Pancreas (tissue), 10 donors: ENCODE measurements at regions not wholly inside any gene's neighbourhood (a gene's known extent, or its start where the extent isn't known, plus 50 kb on each side); places are given as distances from the start of the nearest gene placed in this dataset.
A peak's percentile ranks its signal among the peaks of the same experiment; 100 is the strongest.
"Not testable (repeated sequence)": the region's sequence is repeated elsewhere in the genome, so short reads cannot be mapped to it uniquely, and the experiment has no call there.

ENCODE experiments used
- ATAC-seq, 4 donors: fragments of 200-7000 bp; cut with Tn5 transposase; one replicate each; pipeline versions ENCODE4 v1.8.0 to v1.9.1; 2020; ENCODE audit warnings: mild to moderate bottlenecking in 4 of 4, moderate library complexity in 4 of 4
- DNase-seq, 6 donors: peaks; one replicate each; pipeline ENCODE4 v3.0.0-alpha.2; 2020
- FAIRE-seq: peaks from 2 replicates; lab custom pipeline; 2012; peaks lifted over from hg19 to GRCh38; lab: Jason Lieb, UNC
- H3K27ac ChIP-seq, 4 donors: fragments of 200-600 bp; sonication (generic); 1 replicate in 3 of 4; 2 replicates in 1 of 4; pipeline versions ENCODE4 v1.5.0 to v1.8.0; 2020
- H3K27me3 ChIP-seq, 4 donors: fragments of 200-600 bp; one replicate each; pipeline ENCODE4 v1.8.0; 2021
- H3K36me3 ChIP-seq, 3 donors: fragments of 200-600 bp; sonication (generic) in 1 of 3; one replicate each; pipeline versions ENCODE4 v1.5.0 to v1.8.0; 2020 to 2021
- H3K4me1 ChIP-seq, 3 donors: fragments of 200-600 bp; one replicate each; pipeline ENCODE4 v1.8.0; 2021
- H3K4me3 ChIP-seq, 4 donors: fragments of 200-600 bp; sonication (generic) in 2 of 4; one replicate each; pipeline versions ENCODE4 v1.5.0 to v1.8.0; 2020 to 2021
- H3K9me3 ChIP-seq, 4 donors: fragments of 200-600 bp; one replicate each; pipeline ENCODE4 v1.8.0; 2021
- WGBS, 2 donors: extraction: QIAGEN DNeasy Blood & Tissue Kit; methylation state at CpG; one replicate each; pipeline ENCODE4 v1.1.7; 2013; 5-methylcytosine and 5-hydroxymethylcytosine counted together
- intact Hi-C, 3 donors: fragments of 100-400 bp; cut with DNase I; formaldehyde crosslinking; loops; one replicate each; pipeline versions ENCODE4 v1.11.1 to v1.14.2; 2022
- TF ChIP-seq, protein P1 (sequence below), 4 donors: fragments of 200-600 bp; sonication (generic) in 3 of 4; IDR thresholded peaks; one replicate each; pipeline versions ENCODE4 v1.5.0 to v1.8.0; 2021; ENCODE audit warnings: antibody characterized with exemption in 4 of 4
- donor health status: healthy with polysubstance abuse.
- donor health status: DM: no; HTN: no; CAD: no; lungs with moderate emphysema.
- donor health status: DM: no; HTN: no; CAD: no.
- donor health status: control.
- donor health status: control.
- donor health status: Bipolar disorder and iron deficiency.
- donor health status: DM: yes; HTN: yes; CAD: no.
- donor health status: DM: no; HTN: no; CAD: no.
- donor health status: DM: no; HTN: no; CAD: no.
- donor health status: DM: yes; HTN: yes; CAD: no.

GRCh38 chr13:107803822-107804495 is 411.4 kb downstream of the LIG4 start:
- DNase-seq (no peak), FAIRE-seq (no peak), ATAC-seq (no peak)
- Histone ChIP-seq H3K4me3 (no peak overlapping the region), H3K27ac (no peak overlapping the region), H3K27me3 (no peaks in the 10 kb centered on the region), H3K4me1 (no peaks in the 10 kb centered on the region), H3K9me3 (no peaks in the 10 kb centered on the region), H3K36me3 (no peaks in the 10 kb centered on the region)
- TF ChIP-seq, protein P1, sequence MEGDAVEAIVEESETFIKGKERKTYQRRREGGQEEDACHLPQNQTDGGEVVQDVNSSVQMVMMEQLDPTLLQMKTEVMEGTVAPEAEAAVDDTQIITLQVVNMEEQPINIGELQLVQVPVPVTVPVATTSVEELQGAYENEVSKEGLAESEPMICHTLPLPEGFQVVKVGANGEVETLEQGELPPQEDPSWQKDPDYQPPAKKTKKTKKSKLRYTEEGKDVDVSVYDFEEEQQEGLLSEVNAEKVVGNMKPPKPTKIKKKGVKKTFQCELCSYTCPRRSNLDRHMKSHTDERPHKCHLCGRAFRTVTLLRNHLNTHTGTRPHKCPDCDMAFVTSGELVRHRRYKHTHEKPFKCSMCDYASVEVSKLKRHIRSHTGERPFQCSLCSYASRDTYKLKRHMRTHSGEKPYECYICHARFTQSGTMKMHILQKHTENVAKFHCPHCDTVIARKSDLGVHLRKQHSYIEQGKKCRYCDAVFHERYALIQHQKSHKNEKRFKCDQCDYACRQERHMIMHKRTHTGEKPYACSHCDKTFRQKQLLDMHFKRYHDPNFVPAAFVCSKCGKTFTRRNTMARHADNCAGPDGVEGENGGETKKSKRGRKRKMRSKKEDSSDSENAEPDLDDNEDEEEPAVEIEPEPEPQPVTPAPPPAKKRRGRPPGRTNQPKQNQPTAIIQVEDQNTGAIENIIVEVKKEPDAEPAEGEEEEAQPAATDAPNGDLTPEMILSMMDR (IDR thresholded peaks at IDR 0.05) = no peak
- intact Hi-C loops = no loop called here
- WGBS, 2 donors = 72 to 85% methylated on average over 7 of the region's 7 CpGs

DNA sequence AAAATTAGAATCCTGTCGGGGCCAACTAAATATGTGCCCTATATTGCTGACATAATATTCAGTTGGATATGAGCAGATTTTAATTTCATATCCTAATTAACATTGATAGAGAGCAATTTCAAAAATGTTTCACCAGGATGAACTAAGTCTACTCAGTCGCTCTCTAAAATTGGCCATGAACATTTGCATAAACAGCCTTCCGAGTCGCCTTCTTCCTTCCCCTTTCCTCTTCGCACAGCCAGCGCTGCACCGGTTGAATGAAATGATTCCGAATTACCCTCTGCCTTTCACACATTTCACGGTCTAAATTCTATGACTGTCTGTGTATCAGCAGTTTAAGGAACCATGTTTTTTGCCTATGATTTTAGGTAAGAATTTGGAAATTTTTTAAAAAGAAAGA is 413.7 kb downstream of the LIG4 start:
- Histone ChIP-seq H3K4me3 (no peak overlapping the region), H3K9me3 (no peaks in the 10 kb centered on the region), H3K27ac (no peak overlapping the region), H3K27me3 (peaks cover 0 to 4% (median 0%) of the 10 kb centered on the region in 4 donors), H3K36me3 (no peaks in the 10 kb centered on the region), H3K4me1 (no peaks in the 10 kb centered on the region)
- no peak for DNase-seq
- intact Hi-C loops = no loop called here
- ATAC-seq = no peak
- TF ChIP-seq, protein P1 (IDR thresholded peaks at IDR 0.05) = no peak
- FAIRE-seq = no peak
- WGBS, 2 donors = 85 to 89% methylated on average over 9 of the region's 9 CpGs

DNA sequence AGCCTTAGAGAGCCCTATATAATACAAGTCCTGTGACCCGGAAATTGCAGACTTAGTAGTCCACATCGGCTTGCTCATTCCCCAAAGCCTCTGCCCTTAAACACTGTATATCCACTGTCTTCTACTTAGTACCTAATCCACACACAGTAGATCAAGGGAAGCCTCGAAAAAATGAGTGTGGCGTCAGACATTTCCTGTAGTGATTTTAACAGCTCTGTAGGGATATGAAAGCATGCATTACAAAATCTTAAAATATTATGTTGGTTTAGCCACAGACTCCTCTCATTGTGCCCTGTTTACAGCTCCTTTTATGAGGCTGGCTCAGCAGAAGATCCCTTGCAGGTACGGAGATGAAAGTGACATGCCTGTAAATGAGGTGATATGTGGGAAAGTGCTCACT is 416.3 kb downstream of the LIG4 start:
- Histone ChIP-seq H3K9me3 (no peaks in the 10 kb centered on the region), H3K27me3 (peaks cover 0 to 4% (median 0%) of the 10 kb centered on the region in 4 donors), H3K4me3 (no peak overlapping the region), H3K4me1 (no peaks in the 10 kb centered on the region), H3K36me3 (no peaks in the 10 kb centered on the region), H3K27ac (no peak overlapping the region)
- no peak for FAIRE-seq
- 40 to 47% methylated on average over 5 of the region's 5 CpGs for WGBS, 2 donors
- no peak for DNase-seq
- intact Hi-C loops = no loop called here
- no peak for ATAC-seq
- TF ChIP-seq, protein P1 (IDR thresholded peaks at IDR 0.05) = no peak

DNA sequence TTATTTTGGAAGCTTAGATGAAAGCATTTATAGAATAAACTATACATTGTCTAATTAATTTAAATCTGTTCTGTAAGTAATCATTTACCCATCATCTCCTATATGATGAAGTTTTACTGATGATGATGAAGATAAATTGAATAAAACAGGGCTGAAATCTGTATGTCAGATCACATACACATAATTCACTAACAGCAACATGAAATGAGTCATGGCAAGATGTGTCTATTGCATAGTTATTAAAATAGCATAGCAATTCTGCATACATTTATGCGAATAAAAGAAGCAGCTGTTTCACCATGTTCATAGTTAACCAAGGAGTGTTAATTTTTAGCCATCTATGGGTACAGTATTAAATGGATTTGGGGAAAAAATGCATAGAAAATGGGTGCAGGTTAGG is 424.9 kb downstream of the LIG4 start:
- Histone ChIP-seq H3K4me1 (no peaks in the 10 kb centered on the region), H3K36me3 (no peaks in the 10 kb centered on the region), H3K27me3 (no peaks in the 10 kb centered on the region), H3K27ac (no peak overlapping the region), H3K4me3 (no peak overlapping the region), H3K9me3 (no peaks in the 10 kb centered on the region)
- ATAC-seq (no peak), FAIRE-seq (no peak), DNase-seq (no peak)
- intact Hi-C loops = no loop called here
- 60 to 67% methylated on average over 1 of the region's 1 CpG for WGBS, 2 donors
- TF ChIP-seq, protein P1 (IDR thresholded peaks at IDR 0.05) = no peak

- intact Hi-C loops = no loop called here
- no peak overlapping the region for H3K27ac ChIP-seq
- H3K9me3 ChIP-seq = no peaks in the 10 kb centered on the region
- H3K4me3 ChIP-seq = no peak overlapping the region
- H3K36me3 ChIP-seq = no peaks in the 10 kb centered on the region
- DNase-seq = no peak
- H3K4me1 ChIP-seq = no peaks in the 10 kb centered on the region
- no peaks in the 10 kb centered on the region for H3K27me3 ChIP-seq
- TF ChIP-seq, protein P1 (IDR thresholded peaks at IDR 0.05) = no peak
- FAIRE-seq = no peak
- ATAC-seq = no peak
- 73 to 78% methylated on average over 8 of the region's 8 CpGs for WGBS, 2 donors
Observed at GRCh38 chr13:107788464-107789165, 426.7 kb downstream of the LIG4 start.

DNA sequence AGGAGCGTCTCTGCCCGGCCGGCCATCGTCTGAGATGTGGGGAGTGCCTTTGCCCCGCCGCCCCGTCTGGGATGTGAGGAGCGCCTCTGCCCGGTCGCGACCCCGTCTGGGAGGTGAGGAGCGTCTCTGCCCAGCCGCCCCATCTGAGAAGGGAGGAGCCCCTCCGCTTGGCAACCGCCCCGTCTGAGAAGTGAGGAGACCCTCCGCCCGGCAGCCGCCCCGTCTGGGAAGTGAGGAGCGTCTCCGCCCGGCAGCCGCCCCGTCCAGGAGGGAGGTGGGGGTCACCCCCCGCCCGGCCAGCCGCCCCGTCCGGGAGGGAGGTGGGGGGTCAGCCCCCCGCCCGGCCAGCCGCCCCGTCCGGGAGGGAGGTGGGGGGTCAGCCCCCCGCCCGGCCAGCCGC is 432.7 kb downstream of the LIG4 start:
- ATAC-seq, intact Hi-C loops, H3K9me3 ChIP-seq, H3K4me1 ChIP-seq, H3K36me3 ChIP-seq, H3K27me3 ChIP-seq, FAIRE-seq, H3K27ac ChIP-seq, H3K4me3 ChIP-seq: not testable (repeated sequence)
- 92 to 94% methylated on average over 3 to 39 of the region's 39 CpGs for WGBS, 2 donors
- peak in 2 of 6 donors; percentile 16 to 42 for DNase-seq
